HG03159 (cell line): ENCODE measurements at regions not wholly inside any gene's neighbourhood (a gene's known extent, or its start where the extent isn't known, plus 50 kb on each side); places are given as distances from the start of the nearest gene placed in this dataset.

Experiments used
- ATAC-seq: cut with Tn5 transposase; IDR thresholded peaks from one replicate; pipeline ENCODE4 v1.9.1; 2021; ENCODE audit warnings: mild to moderate bottlenecking, moderate library complexity; ENCODE audit not compliant: unreplicated experiment

GRCh38 chr18:76255070-76255683, 239.9 kb downstream of the ZNF516 start:
- ATAC-seq: no peak

GRCh38 chr18:76252880-76253279, 242.2 kb downstream of the ZNF516 start:
- ATAC-seq: no peak

GRCh38 chr18:76252139-76252538, 242.9 kb downstream of the ZNF516 start:
- ATAC-seq: no peak

- ATAC-seq: no peak
These were observed 243.4 kb downstream of the ZNF516 start for GRCh38 chr18:76251691-76252090.

- no peak for ATAC-seq
These were observed 248.5 kb downstream of the ZNF516 start for GRCh38 chr18:76246590-76246989.

- no peak for ATAC-seq
These were observed 260.4 kb downstream of the ZNF516 start for GRCh38 chr18:76234676-76235060.

GRCh38 chr18:76233876-76234675, 261.0 kb downstream of the ZNF516 start:
- no peak for ATAC-seq

GRCh38 chr18:76233406-76233805, 261.6 kb downstream of the ZNF516 start:
- ATAC-seq: no peak

- no peak for ATAC-seq
These were observed 262.3 kb downstream of the ZNF516 start for GRCh38 chr18:76232779-76233178.

GRCh38 chr18:76232010-76232409, 263.0 kb downstream of the ZNF516 start:
- ATAC-seq: no peak

GRCh38 chr18:76231402-76231801, 263.6 kb downstream of the ZNF516 start:
- no peak for ATAC-seq

GRCh38 chr18:76230791-76231190, 264.3 kb downstream of the ZNF516 start:
- ATAC-seq: no peak

GRCh38 chr18:76228716-76229115, 266.3 kb downstream of the ZNF516 start:
- no peak for ATAC-seq

GRCh38 chr18:76227759-76228158, 267.3 kb downstream of the ZNF516 start:
- ATAC-seq: no peak

GRCh38 chr18:76223403-76223802, 271.6 kb downstream of the ZNF516 start:
- ATAC-seq: no peak

- ATAC-seq: no peak
These were observed 276.0 kb downstream of the ZNF516 start for GRCh38 chr18:76219023-76219422.

GRCh38 chr18:76216096-76216495, 278.9 kb downstream of the ZNF516 start:
- no peak for ATAC-seq

GRCh38 chr18:76213991-76214390, 281.1 kb downstream of the ZNF516 start:
- ATAC-seq: no peak

- no peak for ATAC-seq
These were observed 282.1 kb downstream of the ZNF516 start for GRCh38 chr18:76212960-76213359.

- ATAC-seq: no peak
These were observed 285.4 kb downstream of the ZNF516 start for GRCh38 chr18:76209597-76209996.

GRCh38 chr18:76208678-76209306, 286.2 kb downstream of the ZNF516 start:
- no peak for ATAC-seq

GRCh38 chr18:76205906-76206305, 289.1 kb downstream of the ZNF516 start:
- ATAC-seq: no peak
